A549 (cell line): ENCODE measurements at regions not wholly inside any gene's neighbourhood (a gene's known extent, or its start where the extent isn't known, plus 50 kb on each side); places are given as distances from the start of the nearest gene placed in this dataset.

Experiments
- ATAC-seq, 2 experiments: fragments of 200-7000 bp in 1 of 2; fragments of >200 bp in 1 of 2; cut with Nextera tagmentation in 1 of 2; cut with Tn5 transposase in 1 of 2; 3 replicates each; pipeline versions ENCODE4 v1.8.0 to v1.9.1; 2018 to 2020; ENCODE audit warnings: mild to moderate bottlenecking in 1 of 2, moderate library complexity in 1 of 2
- CTCF ChIA-PET: fragments of 300-600 bp; sonication (Branson Sonifier 250); formaldehyde crosslinking; extraction: SDS; loops from one replicate; lab custom pipeline; 2021; ENCODE audit warnings: antibody characterized with exemption, inconsistent platforms; lab: Yijun Ruan, JAX
- POLR2A ChIA-PET: fragments of 350-600 bp; formaldehyde crosslinking; extraction: SDS; loops from one replicate; lab custom pipeline; 2021; ENCODE audit warnings: antibody characterized with exemption, inconsistent platforms; lab: Yijun Ruan, JAX
- DNase-seq, 2 experiments: peaks; one replicate each; pipeline versions ENCODE4 v3.0.0 to v3.0.0-alpha.2; 2011 to 2016; ENCODE audit warnings: low read depth in 1 of 2, low spot score in 1 of 2
- FAIRE-seq: peaks from 2 replicates; lab custom pipeline; 2011; peaks lifted over from hg19 to GRCh38; lab: Jason Lieb, UNC
- H3K27ac ChIP-seq, 2 experiments: fragments of >200 bp; sonication (Bioruptor Twin); formaldehyde crosslinking; 3 replicates each; pipeline ENCODE4 v1.5.1; 2016 to 2017
- H3K4me1 ChIP-seq: fragments of >200 bp; sonication (Bioruptor Twin); formaldehyde crosslinking; 3 replicates; pipeline ENCODE4 v1.6.1; 2016
- H3K4me2 ChIP-seq: fragments of >200 bp; sonication (Bioruptor Twin); formaldehyde crosslinking; 3 replicates; pipeline ENCODE4 v1.6.1; 2016
- H3K4me3 ChIP-seq: fragments of >200 bp; sonication (Bioruptor Twin); formaldehyde crosslinking; 3 replicates; pipeline ENCODE4 v1.5.1; 2016
- H3K9me3 ChIP-seq: fragments of >200 bp; sonication (Bioruptor Twin); formaldehyde crosslinking; 3 replicates; pipeline ENCODE4 v1.6.1; 2016
- CEBPB ChIP-seq, 2 experiments: fragments of >200 bp in 1 of 2; sonication (Bioruptor Twin) in 1 of 2; formaldehyde crosslinking in 1 of 2; IDR thresholded peaks; 2 replicates each; pipeline ENCODE4 v1.6.1; 2012 to 2016
- CHD2 ChIP-seq: fragments of 150-350 bp; IDR thresholded peaks from 2 replicates; pipeline ENCODE4 v1.6.1; 2014; ENCODE audit warnings: low read length; ENCODE audit not compliant: partially characterized antibody
- EHMT2 ChIP-seq: fragments of 200-600 bp; sonication (generic); IDR thresholded peaks from 2 replicates; pipeline ENCODE4 v1.6.1; 2016; ENCODE audit warnings: antibody characterized with exemption, low read depth, mild to moderate bottlenecking, moderate library complexity
- GATA3 ChIP-seq: IDR thresholded peaks from 2 replicates; pipeline ENCODE4 v1.6.1; 2012; ENCODE audit warnings: borderline replicate concordance
- HMGXB4 ChIP-seq: fragments of 250-450 bp; sonication (Bioruptor Pico); IDR thresholded peaks from 2 replicates; pipeline ENCODE4 v1.5.0; 2021; ENCODE audit warnings: mild to moderate bottlenecking, moderate library complexity, borderline replicate concordance
- JUN ChIP-seq, 2 experiments: fragments of >200 bp; sonication (Bioruptor Twin); formaldehyde crosslinking; IDR thresholded peaks; 2 replicates in 1 of 2; 3 replicates in 1 of 2; pipeline ENCODE4 v1.6.1; 2016 to 2017
- JUNB ChIP-seq: fragments of >200 bp; sonication (Bioruptor Twin); formaldehyde crosslinking; IDR thresholded peaks from 2 replicates; pipeline ENCODE4 v1.6.1; 2016
- MAFK ChIP-seq: fragments of 450-650 bp; IDR thresholded peaks from 2 replicates; pipeline ENCODE4 v1.6.1; 2014; ENCODE audit not compliant: partially characterized antibody
- MAZ ChIP-seq: fragments of 150-350 bp; IDR thresholded peaks from 2 replicates; pipeline ENCODE4 v1.6.1; 2014; ENCODE audit warnings: antibody characterized with exemption, low read depth, low read length, borderline replicate concordance
- POLR2AphosphoS2 ChIP-seq: conservative IDR thresholded peaks from 2 replicates; pipeline ENCODE4 v1.6.1; 2012; ENCODE audit warnings: low read length, improper control_type of control experiment, inconsistent platforms
- RARB ChIP-seq: fragments of 250-450 bp; sonication (Bioruptor Pico); IDR thresholded peaks from 2 replicates; pipeline ENCODE4 v1.8.0; 2021; ENCODE audit warnings: mild to moderate bottlenecking, moderate library complexity
- REST ChIP-seq: fragments of 200-600 bp; sonication (generic); IDR thresholded peaks from 2 replicates; pipeline ENCODE4 v1.6.1; 2016; ENCODE audit warnings: antibody characterized with exemption, mild to moderate bottlenecking, moderate library complexity
- SMC3 ChIP-seq: fragments of >200 bp; sonication (Bioruptor Twin); formaldehyde crosslinking; IDR thresholded peaks from 3 replicates; pipeline ENCODE4 v1.6.1; 2018; ENCODE audit warnings: inconsistent platforms
- ZFP36 ChIP-seq: fragments of 450-650 bp; IDR thresholded peaks from 2 replicates; pipeline ENCODE4 v1.6.1; 2014; ENCODE audit warnings: borderline replicate concordance; ENCODE audit not compliant: partially characterized antibody
- ZNF302 ChIP-seq: fragments of 250-450 bp; sonication (Bioruptor Pico); IDR thresholded peaks from 2 replicates; pipeline ENCODE4 v1.9.0; 2021; ENCODE audit warnings: inconsistent platforms, mild to moderate bottlenecking, moderate library complexity
- WGBS: methylation state at CpG from one replicate; pipeline ENCODE4 v1.1.6; 2017; ENCODE audit errors: missing lambda C conversion rate; 5-methylcytosine and 5-hydroxymethylcytosine counted together
- TF ChIP-seq, protein P1 (sequence below): IDR thresholded peaks from 2 replicates; pipeline ENCODE4 v1.6.1; 2012
- TF ChIP-seq, protein P2 (sequence below): fragments of 150-350 bp; IDR thresholded peaks from 2 replicates; pipeline ENCODE4 v1.6.1; 2014; ENCODE audit warnings: low read depth, mild to moderate bottlenecking, low read length

DNA sequence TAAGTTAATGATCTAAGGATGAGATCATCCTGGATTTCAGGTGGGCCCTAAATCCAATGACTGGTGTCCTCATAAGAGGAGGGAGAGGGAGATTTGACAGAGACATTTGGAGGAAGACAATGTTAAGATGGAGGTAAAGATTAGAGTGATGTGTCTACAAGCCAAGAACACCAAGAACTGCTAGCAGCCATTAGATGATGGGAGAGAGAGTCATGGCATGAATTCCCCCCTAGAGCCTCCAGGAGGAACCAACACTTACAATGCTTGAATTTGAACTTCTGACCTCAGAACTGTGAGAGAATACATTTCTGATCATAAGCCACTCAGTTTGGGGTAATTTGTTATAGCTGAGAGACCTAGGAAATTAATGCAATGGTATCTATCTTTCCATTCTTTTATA is 68.1 kb upstream of the RFXAP start:
- TF ChIP-seq REST = no peak
- TF ChIP-seq MAZ = no peak
- no peak for TF ChIP-seq CEBPB (IDR thresholded peaks at IDR 0.05)
- TF ChIP-seq EHMT2 = no peak
- no peak for TF ChIP-seq SMC3
- TF ChIP-seq POLR2AphosphoS2 = no peak
- TF ChIP-seq ZFP36 = no peak
- TF ChIP-seq, all 56 proteins: peak for 0
- ChIA-PET POLR2A (no interaction called here), CTCF (no interaction called here)
- Histone ChIP-seq H3K4me3 (no peak overlapping the region), H3K4me1 (no peaks in the 10 kb centered on the region), H3K4me2 (no peak overlapping the region), H3K9me3 (no peaks in the 10 kb centered on the region), H3K27ac (no peak overlapping the region)
- DNase-seq (no peak), FAIRE-seq (no peak), ATAC-seq (no peak)

GRCh38 chr13:36752673-36753072 is 66.3 kb upstream of the RFXAP start:
- Histone ChIP-seq H3K4me2 (no peak overlapping the region), H3K9me3 (no peaks in the 10 kb centered on the region), H3K4me3 (no peak overlapping the region), H3K27ac (no peak overlapping the region), H3K4me1 (no peaks in the 10 kb centered on the region)
- ChIA-PET CTCF (no interaction called here), POLR2A (no interaction called here)
- TF ChIP-seq CEBPB (IDR thresholded peaks at IDR 0.05) (no peak), REST (no peak), JUNB (no peak), POLR2AphosphoS2 (no peak)
- no peak for ATAC-seq
- no peak for DNase-seq
- no peak for FAIRE-seq
- WGBS = 2% methylated on average over 2 of the region's 2 CpGs

- TF ChIP-seq CHD2 = no peak
- TF ChIP-seq JUN (IDR thresholded peaks at IDR 0.05) = no peak
- no peak for TF ChIP-seq ZNF302
- TF ChIP-seq, protein P1, sequence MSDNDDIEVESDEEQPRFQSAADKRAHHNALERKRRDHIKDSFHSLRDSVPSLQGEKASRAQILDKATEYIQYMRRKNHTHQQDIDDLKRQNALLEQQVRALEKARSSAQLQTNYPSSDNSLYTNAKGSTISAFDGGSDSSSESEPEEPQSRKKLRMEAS = no peak
- TF ChIP-seq, protein P2, sequence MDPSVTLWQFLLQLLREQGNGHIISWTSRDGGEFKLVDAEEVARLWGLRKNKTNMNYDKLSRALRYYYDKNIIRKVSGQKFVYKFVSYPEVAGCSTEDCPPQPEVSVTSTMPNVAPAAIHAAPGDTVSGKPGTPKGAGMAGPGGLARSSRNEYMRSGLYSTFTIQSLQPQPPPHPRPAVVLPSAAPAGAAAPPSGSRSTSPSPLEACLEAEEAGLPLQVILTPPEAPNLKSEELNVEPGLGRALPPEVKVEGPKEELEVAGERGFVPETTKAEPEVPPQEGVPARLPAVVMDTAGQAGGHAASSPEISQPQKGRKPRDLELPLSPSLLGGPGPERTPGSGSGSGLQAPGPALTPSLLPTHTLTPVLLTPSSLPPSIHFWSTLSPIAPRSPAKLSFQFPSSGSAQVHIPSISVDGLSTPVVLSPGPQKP = no peak
- TF ChIP-seq GATA3 = no peak
- no peak for TF ChIP-seq RARB
- TF ChIP-seq HMGXB4 (CRISPR knock-in tag) = no peak
- TF ChIP-seq MAFK = no peak
- no peak for DNase-seq
- Histone ChIP-seq H3K4me1 (no peaks in the 10 kb centered on the region), H3K4me2 (no peak overlapping the region), H3K27ac (no peak overlapping the region), H3K9me3 (no peaks in the 10 kb centered on the region), H3K4me3 (no peak overlapping the region)
- no peak for ATAC-seq
- no peak for FAIRE-seq
- CTCF ChIA-PET = no interaction called here
- POLR2A ChIA-PET = no interaction called here
These were observed 65.8 kb upstream of the RFXAP start for GRCh38 chr13:36753176-36753575.
